GM23338 (cell line): ENCODE measurements at regions not wholly inside any gene's neighbourhood (a gene's known extent, or its start where the extent isn't known, plus 50 kb on each side); places are given as distances from the start of the nearest gene placed in this dataset.

Experiments used
- ATAC-seq: fragments of 200-7000 bp; cut with Tn5 transposase; 3 replicates; pipeline ENCODE4 v1.9.1; 2020
- DNase-seq: peaks from one replicate; pipeline ENCODE4 v3.0.0-alpha.2; 2015; ENCODE audit warnings: low spot score
- H2AFZ ChIP-seq: fragments of 200-600 bp; sonication (generic); 2 replicates; pipeline ENCODE4 v1.8.0; 2016; ENCODE audit warnings: antibody characterized with exemption, mild to moderate bottlenecking, moderate library complexity
- H3F3A ChIP-seq: fragments of 200-600 bp; sonication (generic); replicated peaks from 2 replicates; pipeline ENCODE4 v1.8.0; 2017; ENCODE audit warnings: antibody characterized with exemption, mixed run types, low read depth
- H3K27ac ChIP-seq: fragments of 200-600 bp; sonication (generic); 2 replicates; pipeline ENCODE4 v1.6.1; 2016; ENCODE audit warnings: low read depth
- H3K27me3 ChIP-seq: fragments of 200-600 bp; sonication (generic); 2 replicates; pipeline ENCODE4 v1.8.0; 2016; ENCODE audit warnings: mild to moderate bottlenecking, mixed run types, moderate library complexity; ENCODE audit not compliant: insufficient read depth
- H3K36me3 ChIP-seq: fragments of 200-600 bp; sonication (generic); 2 replicates; pipeline ENCODE4 v1.8.0; 2016; ENCODE audit warnings: mild to moderate bottlenecking; ENCODE audit not compliant: insufficient read depth
- H3K4me1 ChIP-seq: fragments of 200-600 bp; sonication (generic); 2 replicates; pipeline ENCODE4 v1.8.0; 2016; ENCODE audit warnings: mild to moderate bottlenecking, moderate library complexity; ENCODE audit not compliant: insufficient read depth
- H3K4me2 ChIP-seq: fragments of 200-600 bp; sonication (generic); 2 replicates; pipeline ENCODE4 v1.7.1; 2017; ENCODE audit warnings: mixed run types
- H3K4me3 ChIP-seq: fragments of 200-600 bp; sonication (generic); 2 replicates; pipeline ENCODE4 v1.6.1; 2016; ENCODE audit warnings: mixed run types
- H3K79me2 ChIP-seq: fragments of 200-600 bp; sonication (generic); replicated peaks from 2 replicates; pipeline ENCODE4 v1.8.0; 2017; ENCODE audit warnings: mild to moderate bottlenecking; ENCODE audit not compliant: insufficient read depth
- H3K9me2 ChIP-seq: fragments of 200-600 bp; sonication (generic); 2 replicates; pipeline ENCODE4 v1.8.0; 2017; ENCODE audit not compliant: insufficient read depth
- H4K20me1 ChIP-seq: fragments of 200-600 bp; sonication (generic); replicated peaks from 2 replicates; pipeline ENCODE4 v1.8.0; 2017; ENCODE audit warnings: mild to moderate bottlenecking; ENCODE audit not compliant: insufficient read depth
- H3K27ac Mint-ChIP-seq: 2 replicates; pipeline ENCODE4 v1.8.0; 2020; ENCODE audit warnings: inconsistent platforms, mild to moderate bottlenecking, moderate library complexity, mixed read lengths
- H3K27me3 Mint-ChIP-seq: 3 replicates; pipeline ENCODE4 v1.8.0; 2022; ENCODE audit warnings: low read depth, mild to moderate bottlenecking, moderate library complexity, mixed read lengths, inconsistent platforms; ENCODE audit not compliant: insufficient read depth, poor library complexity
- H3K36me3 Mint-ChIP-seq: 3 replicates; pipeline ENCODE4 v1.8.0; 2021; ENCODE audit warnings: low read depth, mild to moderate bottlenecking, inconsistent platforms, moderate library complexity, mixed read lengths
- H3K4me1 Mint-ChIP-seq: 3 replicates; pipeline ENCODE4 v1.8.0; 2020; ENCODE audit warnings: mild to moderate bottlenecking, inconsistent platforms, mixed read lengths
- H3K4me3 Mint-ChIP-seq: 3 replicates; pipeline ENCODE4 v1.8.0; 2021; ENCODE audit warnings: moderate library complexity, mild to moderate bottlenecking, inconsistent platforms, mixed read lengths
- H3K9me3 Mint-ChIP-seq: 3 replicates; pipeline ENCODE4 v1.8.0; 2020; ENCODE audit warnings: moderate library complexity, mild to moderate bottlenecking, inconsistent platforms, mixed read lengths
- CREB1 ChIP-seq: fragments of 250-450 bp; sonication (Bioruptor Pico); IDR thresholded peaks from 2 replicates; pipeline ENCODE4 v1.5.0; 2020; ENCODE audit warnings: low read depth, mild to moderate bottlenecking, moderate library complexity
- EZH2 ChIP-seq: fragments of 200-600 bp; sonication (generic); IDR thresholded peaks from one replicate; pipeline ENCODE4 v1.8.0; 2017; ENCODE audit warnings: antibody characterized with exemption, mild to moderate bottlenecking, low read depth; ENCODE audit not compliant: unreplicated experiment
- EZH2phosphoT487 ChIP-seq: fragments of 200-600 bp; sonication (generic); IDR thresholded peaks from one replicate; pipeline ENCODE4 v1.8.1; 2018; ENCODE audit warnings: antibody characterized with exemption; ENCODE audit not compliant: unreplicated experiment
- JUNB ChIP-seq: IDR thresholded peaks from one replicate; pipeline ENCODE4 v1.6.1; 2016; ENCODE audit warnings: antibody characterized with exemption; ENCODE audit not compliant: unreplicated experiment
- NANOG ChIP-seq: IDR thresholded peaks from 2 replicates; pipeline ENCODE4 v1.6.1; 2016; ENCODE audit warnings: antibody characterized with exemption, borderline replicate concordance
- POLR2AphosphoS5 ChIP-seq: IDR thresholded peaks from 2 replicates; pipeline ENCODE4 v1.6.1; 2016; ENCODE audit warnings: antibody characterized with exemption, low read depth
- STAT1 ChIP-seq: IDR thresholded peaks from one replicate; pipeline ENCODE4 v1.6.1; 2016; ENCODE audit warnings: antibody characterized with exemption; ENCODE audit not compliant: unreplicated experiment
- ZNF114 ChIP-seq: fragments of 250-450 bp; sonication (Bioruptor Pico); IDR thresholded peaks from 2 replicates; pipeline ENCODE4 v1.5.0; 2020; ENCODE audit warnings: mild to moderate bottlenecking, moderate library complexity
- ZNF331 ChIP-seq: fragments of 250-450 bp; sonication (Bioruptor Pico); IDR thresholded peaks from 2 replicates; pipeline ENCODE4 v1.5.0; 2020; ENCODE audit warnings: low read depth, mild to moderate bottlenecking, moderate library complexity
- TF ChIP-seq, protein P1 (sequence below), 2 experiments: fragments of 200-600 bp in 1 of 2; sonication (generic) in 1 of 2; conservative IDR thresholded peaks; 2 replicates each; pipeline versions ENCODE4 v1.5.1 to v1.6.1; 2016 to 2017; ENCODE audit warnings: antibody characterized with exemption in 2 of 2, low read depth in 2 of 2, mild to moderate bottlenecking in 2 of 2, moderate library complexity in 1 of 2
- TF ChIP-seq, protein P2 (sequence below): IDR thresholded peaks from 2 replicates; pipeline ENCODE4 v1.6.1; 2016; ENCODE audit warnings: antibody characterized with exemption
- TF ChIP-seq, protein P3 (sequence below): fragments of 250-450 bp; sonication (Bioruptor Pico); IDR thresholded peaks from 2 replicates; pipeline ENCODE4 v1.5.0; 2020; ENCODE audit warnings: mild to moderate bottlenecking, moderate library complexity
- TF ChIP-seq, protein P4 (sequence below): IDR thresholded peaks from one replicate; pipeline ENCODE4 v1.6.1; 2018; ENCODE audit warnings: antibody characterized with exemption; ENCODE audit not compliant: unreplicated experiment

DNA sequence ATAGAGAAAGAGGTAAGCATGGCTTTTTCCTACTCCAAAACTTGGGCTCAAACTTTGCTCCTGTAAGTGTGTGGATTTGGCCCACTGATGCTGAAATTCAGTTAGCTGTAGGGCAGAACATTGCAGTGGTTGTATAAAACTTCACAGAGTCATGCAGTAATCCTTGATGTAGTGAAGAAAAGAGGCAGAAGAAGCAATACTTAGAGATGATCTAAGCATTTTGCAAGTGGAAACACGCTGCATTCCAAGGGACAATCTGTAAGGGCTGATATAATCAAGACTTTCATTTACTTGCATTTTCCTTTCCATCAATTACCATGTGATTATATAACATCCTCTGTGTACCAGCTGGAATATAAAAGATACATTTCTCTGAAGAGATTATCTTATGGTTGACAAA lies 338.8 kb downstream of the DNAJB9 start:
- no peaks in the 10 kb centered on the region for H4K20me1 ChIP-seq
- H3K36me3 ChIP-seq: no peaks in the 10 kb centered on the region
- no peaks in the 10 kb centered on the region for H3K4me1 Mint-ChIP-seq
- no peak for TF ChIP-seq NANOG
- TF ChIP-seq EZH2: no peak
- no peak for TF ChIP-seq ZNF331 (CRISPR knock-in tag)
- TF ChIP-seq, protein P1, sequence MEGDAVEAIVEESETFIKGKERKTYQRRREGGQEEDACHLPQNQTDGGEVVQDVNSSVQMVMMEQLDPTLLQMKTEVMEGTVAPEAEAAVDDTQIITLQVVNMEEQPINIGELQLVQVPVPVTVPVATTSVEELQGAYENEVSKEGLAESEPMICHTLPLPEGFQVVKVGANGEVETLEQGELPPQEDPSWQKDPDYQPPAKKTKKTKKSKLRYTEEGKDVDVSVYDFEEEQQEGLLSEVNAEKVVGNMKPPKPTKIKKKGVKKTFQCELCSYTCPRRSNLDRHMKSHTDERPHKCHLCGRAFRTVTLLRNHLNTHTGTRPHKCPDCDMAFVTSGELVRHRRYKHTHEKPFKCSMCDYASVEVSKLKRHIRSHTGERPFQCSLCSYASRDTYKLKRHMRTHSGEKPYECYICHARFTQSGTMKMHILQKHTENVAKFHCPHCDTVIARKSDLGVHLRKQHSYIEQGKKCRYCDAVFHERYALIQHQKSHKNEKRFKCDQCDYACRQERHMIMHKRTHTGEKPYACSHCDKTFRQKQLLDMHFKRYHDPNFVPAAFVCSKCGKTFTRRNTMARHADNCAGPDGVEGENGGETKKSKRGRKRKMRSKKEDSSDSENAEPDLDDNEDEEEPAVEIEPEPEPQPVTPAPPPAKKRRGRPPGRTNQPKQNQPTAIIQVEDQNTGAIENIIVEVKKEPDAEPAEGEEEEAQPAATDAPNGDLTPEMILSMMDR (conservative IDR thresholded peaks at IDR 0.05; ENCODE audit: low read depth in 2 of 2): no peak
- TF ChIP-seq POLR2AphosphoS5: no peak
- TF ChIP-seq JUNB: no peak
- TF ChIP-seq, protein P2, sequence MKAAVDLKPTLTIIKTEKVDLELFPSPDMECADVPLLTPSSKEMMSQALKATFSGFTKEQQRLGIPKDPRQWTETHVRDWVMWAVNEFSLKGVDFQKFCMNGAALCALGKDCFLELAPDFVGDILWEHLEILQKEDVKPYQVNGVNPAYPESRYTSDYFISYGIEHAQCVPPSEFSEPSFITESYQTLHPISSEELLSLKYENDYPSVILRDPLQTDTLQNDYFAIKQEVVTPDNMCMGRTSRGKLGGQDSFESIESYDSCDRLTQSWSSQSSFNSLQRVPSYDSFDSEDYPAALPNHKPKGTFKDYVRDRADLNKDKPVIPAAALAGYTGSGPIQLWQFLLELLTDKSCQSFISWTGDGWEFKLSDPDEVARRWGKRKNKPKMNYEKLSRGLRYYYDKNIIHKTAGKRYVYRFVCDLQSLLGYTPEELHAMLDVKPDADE: no peak
- TF ChIP-seq, protein P3, sequence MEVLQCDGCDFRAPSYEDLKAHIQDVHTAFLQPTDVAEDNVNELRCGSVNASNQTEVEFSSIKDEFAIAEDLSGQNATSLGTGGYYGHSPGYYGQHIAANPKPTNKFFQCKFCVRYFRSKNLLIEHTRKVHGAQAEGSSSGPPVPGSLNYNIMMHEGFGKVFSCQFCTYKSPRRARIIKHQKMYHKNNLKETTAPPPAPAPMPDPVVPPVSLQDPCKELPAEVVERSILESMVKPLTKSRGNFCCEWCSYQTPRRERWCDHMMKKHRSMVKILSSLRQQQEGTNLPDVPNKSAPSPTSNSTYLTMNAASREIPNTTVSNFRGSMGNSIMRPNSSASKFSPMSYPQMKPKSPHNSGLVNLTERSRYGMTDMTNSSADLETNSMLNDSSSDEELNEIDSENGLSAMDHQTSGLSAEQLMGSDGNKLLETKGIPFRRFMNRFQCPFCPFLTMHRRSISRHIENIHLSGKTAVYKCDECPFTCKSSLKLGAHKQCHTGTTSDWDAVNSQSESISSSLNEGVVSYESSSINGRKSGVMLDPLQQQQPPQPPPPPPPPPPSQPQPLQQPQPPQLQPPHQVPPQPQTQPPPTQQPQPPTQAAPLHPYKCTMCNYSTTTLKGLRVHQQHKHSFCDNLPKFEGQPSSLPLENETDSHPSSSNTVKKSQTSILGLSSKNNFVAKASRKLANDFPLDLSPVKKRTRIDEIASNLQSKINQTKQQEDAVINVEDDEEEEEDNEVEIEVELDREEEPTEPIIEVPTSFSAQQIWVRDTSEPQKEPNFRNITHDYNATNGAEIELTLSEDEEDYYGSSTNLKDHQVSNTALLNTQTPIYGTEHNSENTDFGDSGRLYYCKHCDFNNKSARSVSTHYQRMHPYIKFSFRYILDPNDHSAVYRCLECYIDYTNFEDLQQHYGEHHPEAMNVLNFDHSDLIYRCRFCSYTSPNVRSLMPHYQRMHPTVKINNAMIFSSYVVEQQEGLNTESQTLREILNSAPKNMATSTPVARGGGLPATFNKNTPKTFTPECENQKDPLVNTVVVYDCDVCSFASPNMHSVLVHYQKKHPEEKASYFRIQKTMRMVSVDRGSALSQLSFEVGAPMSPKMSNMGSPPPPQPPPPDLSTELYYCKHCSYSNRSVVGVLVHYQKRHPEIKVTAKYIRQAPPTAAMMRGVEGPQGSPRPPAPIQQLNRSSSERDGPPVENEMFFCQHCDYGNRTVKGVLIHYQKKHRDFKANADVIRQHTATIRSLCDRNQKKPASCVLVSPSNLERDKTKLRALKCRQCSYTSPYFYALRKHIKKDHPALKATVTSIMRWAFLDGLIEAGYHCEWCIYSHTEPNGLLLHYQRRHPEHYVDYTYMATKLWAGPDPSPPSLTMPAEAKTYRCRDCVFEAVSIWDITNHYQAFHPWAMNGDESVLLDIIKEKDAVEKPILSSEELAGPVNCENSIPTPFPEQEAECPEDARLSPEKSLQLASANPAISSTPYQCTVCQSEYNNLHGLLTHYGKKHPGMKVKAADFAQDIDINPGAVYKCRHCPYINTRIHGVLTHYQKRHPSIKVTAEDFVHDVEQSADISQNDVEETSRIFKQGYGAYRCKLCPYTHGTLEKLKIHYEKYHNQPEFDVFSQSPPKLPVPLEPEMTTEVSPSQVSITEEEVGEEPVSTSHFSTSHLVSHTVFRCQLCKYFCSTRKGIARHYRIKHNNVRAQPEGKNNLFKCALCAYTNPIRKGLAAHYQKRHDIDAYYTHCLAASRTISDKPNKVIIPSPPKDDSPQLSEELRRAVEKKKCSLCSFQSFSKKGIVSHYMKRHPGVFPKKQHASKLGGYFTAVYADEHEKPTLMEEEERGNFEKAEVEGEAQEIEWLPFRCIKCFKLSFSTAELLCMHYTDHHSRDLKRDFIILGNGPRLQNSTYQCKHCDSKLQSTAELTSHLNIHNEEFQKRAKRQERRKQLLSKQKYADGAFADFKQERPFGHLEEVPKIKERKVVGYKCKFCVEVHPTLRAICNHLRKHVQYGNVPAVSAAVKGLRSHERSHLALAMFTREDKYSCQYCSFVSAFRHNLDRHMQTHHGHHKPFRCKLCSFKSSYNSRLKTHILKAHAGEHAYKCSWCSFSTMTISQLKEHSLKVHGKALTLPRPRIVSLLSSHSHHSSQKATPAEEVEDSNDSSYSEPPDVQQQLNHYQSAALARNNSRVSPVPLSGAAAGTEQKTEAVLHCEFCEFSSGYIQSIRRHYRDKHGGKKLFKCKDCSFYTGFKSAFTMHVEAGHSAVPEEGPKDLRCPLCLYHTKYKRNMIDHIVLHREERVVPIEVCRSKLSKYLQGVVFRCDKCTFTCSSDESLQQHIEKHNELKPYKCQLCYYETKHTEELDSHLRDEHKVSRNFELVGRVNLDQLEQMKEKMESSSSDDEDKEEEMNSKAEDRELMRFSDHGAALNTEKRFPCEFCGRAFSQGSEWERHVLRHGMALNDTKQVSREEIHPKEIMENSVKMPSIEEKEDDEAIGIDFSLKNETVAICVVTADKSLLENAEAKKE (CRISPR knock-in tag): no peak
- no peak for TF ChIP-seq EZH2phosphoT487
- no peak for TF ChIP-seq STAT1
- TF ChIP-seq, protein P4, sequence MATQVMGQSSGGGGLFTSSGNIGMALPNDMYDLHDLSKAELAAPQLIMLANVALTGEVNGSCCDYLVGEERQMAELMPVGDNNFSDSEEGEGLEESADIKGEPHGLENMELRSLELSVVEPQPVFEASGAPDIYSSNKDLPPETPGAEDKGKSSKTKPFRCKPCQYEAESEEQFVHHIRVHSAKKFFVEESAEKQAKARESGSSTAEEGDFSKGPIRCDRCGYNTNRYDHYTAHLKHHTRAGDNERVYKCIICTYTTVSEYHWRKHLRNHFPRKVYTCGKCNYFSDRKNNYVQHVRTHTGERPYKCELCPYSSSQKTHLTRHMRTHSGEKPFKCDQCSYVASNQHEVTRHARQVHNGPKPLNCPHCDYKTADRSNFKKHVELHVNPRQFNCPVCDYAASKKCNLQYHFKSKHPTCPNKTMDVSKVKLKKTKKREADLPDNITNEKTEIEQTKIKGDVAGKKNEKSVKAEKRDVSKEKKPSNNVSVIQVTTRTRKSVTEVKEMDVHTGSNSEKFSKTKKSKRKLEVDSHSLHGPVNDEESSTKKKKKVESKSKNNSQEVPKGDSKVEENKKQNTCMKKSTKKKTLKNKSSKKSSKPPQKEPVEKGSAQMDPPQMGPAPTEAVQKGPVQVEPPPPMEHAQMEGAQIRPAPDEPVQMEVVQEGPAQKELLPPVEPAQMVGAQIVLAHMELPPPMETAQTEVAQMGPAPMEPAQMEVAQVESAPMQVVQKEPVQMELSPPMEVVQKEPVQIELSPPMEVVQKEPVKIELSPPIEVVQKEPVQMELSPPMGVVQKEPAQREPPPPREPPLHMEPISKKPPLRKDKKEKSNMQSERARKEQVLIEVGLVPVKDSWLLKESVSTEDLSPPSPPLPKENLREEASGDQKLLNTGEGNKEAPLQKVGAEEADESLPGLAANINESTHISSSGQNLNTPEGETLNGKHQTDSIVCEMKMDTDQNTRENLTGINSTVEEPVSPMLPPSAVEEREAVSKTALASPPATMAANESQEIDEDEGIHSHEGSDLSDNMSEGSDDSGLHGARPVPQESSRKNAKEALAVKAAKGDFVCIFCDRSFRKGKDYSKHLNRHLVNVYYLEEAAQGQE: no peak
- TF ChIP-seq CREB1 (CRISPR knock-in tag): no peak
- no peak for TF ChIP-seq ZNF114
- H3F3A ChIP-seq: no peaks in the 10 kb centered on the region
- no peaks in the 10 kb centered on the region for H3K9me2 ChIP-seq
- no peaks in the 10 kb centered on the region for H3K27me3 ChIP-seq
- 0 out of 2 replicates have a peak overlapping the region, but pooled peaks have one; percentile 56 for H2AFZ ChIP-seq
- no peaks in the 10 kb centered on the region for H3K27me3 Mint-ChIP-seq
- no peaks in the 10 kb centered on the region for H3K36me3 Mint-ChIP-seq
- no peak overlapping the region for H3K27ac ChIP-seq
- DNase-seq (no peak), ATAC-seq (no peak)
- no peak overlapping the region for H3K4me3 ChIP-seq
- no peaks in the 10 kb centered on the region for H3K79me2 ChIP-seq
- H3K4me2 ChIP-seq: no peak overlapping the region
- no peak overlapping the region for H3K27ac Mint-ChIP-seq
- H3K4me1 ChIP-seq: no peaks in the 10 kb centered on the region
- H3K4me3 Mint-ChIP-seq: no peak overlapping the region
- H3K9me3 Mint-ChIP-seq: no peaks in the 10 kb centered on the region
